ENCODE measurements at regions not wholly inside any gene's neighbourhood (a gene's known extent, or its start where the extent isn't known, plus 50 kb on each side); places are given as distances from the start of the nearest gene placed in this dataset.

GRCh38 chr19:27922970-27923369, 1290.0 kb downstream of the UQCRFS1 start:
- Mint-ChIP-seq H3K9me3 (peaks cover 74% of the 10 kb centered on the region), H3K4me1 (no peaks in the 10 kb centered on the region), H3K27ac (no peak overlapping the region), H3K36me3 (ENCODE audit: low read depth) (no peaks in the 10 kb centered on the region), H3K27me3 (ENCODE audit: low read depth, poor library complexity) (no peaks in the 10 kb centered on the region), H3K4me3 (no peak overlapping the region)
- DNase-seq = no peak
- no peak for TF ChIP-seq CTCF (IDR thresholded peaks at IDR 0.05)

DNA sequence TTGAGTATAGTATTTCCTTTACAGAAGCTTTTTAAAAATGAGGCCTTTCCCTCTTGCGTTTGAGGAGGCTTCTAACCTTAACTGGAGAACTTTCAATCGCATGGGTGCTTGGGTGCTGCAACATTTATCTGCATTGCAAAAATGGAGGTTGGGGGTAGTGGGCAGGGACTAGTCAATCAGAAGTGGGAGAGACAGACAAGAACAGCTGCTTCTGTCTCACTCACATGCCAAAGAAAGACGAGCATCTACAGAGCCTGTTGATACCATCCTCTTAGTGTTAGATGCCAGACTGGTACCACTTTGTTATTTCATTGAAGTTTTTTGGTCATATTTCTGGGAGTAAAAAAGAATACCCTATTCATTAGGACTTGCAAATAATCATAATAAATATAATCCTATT, 1292.2 kb downstream of the UQCRFS1 start:
- TF ChIP-seq CTCF (IDR thresholded peaks at IDR 0.05) = no peak
- no peak overlapping the region for H3K27ac Mint-ChIP-seq
- no peak for DNase-seq
- H3K36me3 Mint-ChIP-seq (ENCODE audit: low read depth) = no peaks in the 10 kb centered on the region
- peaks cover 63% of the 10 kb centered on the region for H3K9me3 Mint-ChIP-seq
- H3K4me3 Mint-ChIP-seq = no peak overlapping the region
- H3K4me1 Mint-ChIP-seq = no peaks in the 10 kb centered on the region
- H3K27me3 Mint-ChIP-seq (ENCODE audit: low read depth, poor library complexity) = no peaks in the 10 kb centered on the region

DNA sequence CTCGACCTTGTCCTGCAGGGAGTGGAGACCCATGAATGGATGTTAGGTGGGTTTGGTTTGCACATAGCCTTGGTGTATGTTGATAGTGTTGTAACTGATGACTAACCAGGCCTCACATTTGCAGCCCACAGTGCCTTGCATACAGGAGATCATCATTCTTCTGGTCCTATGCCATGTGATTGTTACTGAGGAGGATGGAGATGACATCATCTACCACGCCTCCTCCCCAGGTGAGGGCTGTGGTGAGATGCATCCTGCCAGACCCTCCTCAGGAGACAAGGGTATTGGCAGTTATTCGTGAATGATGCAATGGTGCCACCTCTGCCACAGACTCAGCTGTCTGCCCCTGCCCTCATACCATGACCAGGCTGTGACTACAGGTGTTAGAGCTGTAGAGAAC, 1294.1 kb downstream of the UQCRFS1 start:
- DNase-seq = no peak
- H3K36me3 Mint-ChIP-seq (ENCODE audit: low read depth) = no peaks in the 10 kb centered on the region
- H3K27me3 Mint-ChIP-seq (ENCODE audit: low read depth, poor library complexity) = no peaks in the 10 kb centered on the region
- H3K4me1 Mint-ChIP-seq = no peaks in the 10 kb centered on the region
- no peak overlapping the region for H3K4me3 Mint-ChIP-seq
- H3K27ac Mint-ChIP-seq = no peak overlapping the region
- peaks cover 60% of the 10 kb centered on the region for H3K9me3 Mint-ChIP-seq
- no peak for TF ChIP-seq CTCF (IDR thresholded peaks at IDR 0.05)

DNA sequence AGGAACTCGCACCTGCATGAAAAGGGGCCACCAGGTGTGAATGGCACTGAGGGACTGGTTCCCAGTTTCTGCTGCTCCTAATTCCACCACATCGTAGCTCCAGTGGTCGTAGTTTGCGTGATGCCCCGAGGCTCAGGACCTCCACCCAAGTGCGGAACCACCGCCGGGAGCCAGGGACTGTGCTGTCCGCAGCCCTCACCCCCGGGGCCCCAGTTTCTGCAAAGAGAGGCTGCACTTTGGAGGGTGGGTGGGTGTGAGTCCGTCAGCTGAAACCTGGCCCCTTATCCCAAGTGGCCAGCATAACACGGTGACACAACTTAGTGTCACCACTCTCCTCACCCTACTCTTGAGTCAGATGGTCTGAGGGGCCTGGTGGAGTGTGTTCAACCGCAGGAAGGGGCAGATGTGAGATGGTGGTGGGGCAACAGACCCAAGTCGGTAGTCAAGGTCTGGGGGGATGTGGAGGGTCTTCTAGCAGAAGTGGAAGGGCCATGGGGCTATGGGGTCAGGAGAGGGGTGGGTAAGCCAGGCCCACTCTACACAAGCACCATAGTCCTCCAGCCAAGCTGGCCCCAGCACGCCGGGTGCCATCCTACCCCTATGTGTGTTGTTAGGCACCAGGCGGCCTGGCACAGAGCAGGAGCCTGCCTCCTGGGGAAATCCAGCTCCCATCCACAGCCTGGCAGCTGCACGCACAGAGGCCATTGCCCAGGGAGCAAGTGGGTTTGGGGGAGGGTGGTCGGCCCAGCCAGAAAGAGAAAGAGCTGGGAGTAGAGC, 1301.6 kb downstream of the UQCRFS1 start:
- H3K9me3 Mint-ChIP-seq = peaks cover 56% of the 10 kb centered on the region

GRCh38 chr19:27909861-27910260, 1303.1 kb downstream of the UQCRFS1 start:
- Mint-ChIP-seq H3K27ac (no peak overlapping the region), H3K9me3 (peaks cover 65% of the 10 kb centered on the region), H3K27me3 (ENCODE audit: low read depth, poor library complexity) (no peaks in the 10 kb centered on the region), H3K36me3 (ENCODE audit: low read depth) (no peaks in the 10 kb centered on the region), H3K4me3 (no peak overlapping the region), H3K4me1 (no peaks in the 10 kb centered on the region)
- TF ChIP-seq CTCF (IDR thresholded peaks at IDR 0.05) = no peak
- DNase-seq = no peak

More for the DNA sequence above, 1301.6 kb downstream of the UQCRFS1 start:
- no peaks in the 10 kb centered on the region for H3K36me3 Mint-ChIP-seq (ENCODE audit: low read depth)
- H3K27me3 Mint-ChIP-seq (ENCODE audit: low read depth, poor library complexity) = no peaks in the 10 kb centered on the region
- H3K4me3 Mint-ChIP-seq = no peak overlapping the region
- no peaks in the 10 kb centered on the region for H3K4me1 Mint-ChIP-seq
- no peak for TF ChIP-seq CTCF (IDR thresholded peaks at IDR 0.05)
- DNase-seq = no peak
- H3K27ac Mint-ChIP-seq = no peak overlapping the region
